K562 (cell line): ENCODE measurements at regions not wholly inside any gene's neighbourhood (a gene's known extent, or its start where the extent isn't known, plus 50 kb on each side); places are given as distances from the start of the nearest gene placed in this dataset.

Experiments
- ATAC-seq: fragments of 200-7000 bp; cut with Tn5 transposase; 3 replicates; pipeline ENCODE4 v1.9.1; 2020; ENCODE audit warnings: moderate library complexity
- BruUV-seq: library from RNA; stranded (reverse); fragments of 400-500 nt; replicated peaks from 2 replicates; lab custom pipeline; 2021; lab: Mats Ljungman, UMichigan
- CTCF ChIA-PET: fragments of 300-600 bp; formaldehyde crosslinking; extraction: SDS; loops from one replicate; lab custom pipeline; 2021; ENCODE audit warnings: low intra/inter-chr PET ratio; lab: Yijun Ruan, JAX
- POLR2A ChIA-PET: fragments of 300-600, 350-650 bp; sonication (Branson Sonifier 250); formaldehyde crosslinking; extraction: SDS; loops from one replicate; lab custom pipeline; 2021; ENCODE audit warnings: antibody characterized with exemption, inconsistent platforms; lab: Yijun Ruan, JAX
- DNase-seq, 4 experiments: peaks; one replicate each; pipeline versions ENCODE4 v3.0.0 to v3.0.0-alpha.2; 2011 to 2018; ENCODE audit warnings: low spot score in 3 of 4, mixed read lengths in 3 of 4; ENCODE audit errors: extremely low read depth in 1 of 4
- FAIRE-seq: peaks from 2 replicates; lab custom pipeline; 2011; peaks lifted over from hg19 to GRCh38; lab: Jason Lieb, UNC
- H2AFZ ChIP-seq: 2 replicates; pipeline ENCODE4 v1.6.0; 2011; ENCODE audit warnings: low read depth, low read length, control low read depth, inconsistent platforms
- H3K27ac ChIP-seq: fragments of 200-600 bp; 3 replicates; pipeline ENCODE4 v1.8.0; 2011; ENCODE audit warnings: low read depth, mild to moderate bottlenecking, control low read depth, inconsistent platforms, low read length, moderate library complexity, mixed read lengths; ENCODE audit errors: extremely low read depth
- H3K27me3 ChIP-seq, 2 experiments: fragments of 300-600 bp in 1 of 2; 2 replicates in 1 of 2; 3 replicates in 1 of 2; pipeline versions ENCODE4 v1.6.0 to v1.8.0; 2011; ENCODE audit warnings: inconsistent platforms in 2 of 2, low read length in 2 of 2, mild to moderate bottlenecking in 1 of 2, mixed read lengths in 1 of 2, moderate library complexity in 1 of 2; ENCODE audit not compliant: control insufficient read depth in 2 of 2, insufficient read depth in 2 of 2
- H3K36me3 ChIP-seq: fragments of 300-600 bp; 3 replicates; pipeline ENCODE4 v1.8.0; 2011; ENCODE audit warnings: mild to moderate bottlenecking, low read length, inconsistent platforms; ENCODE audit not compliant: control insufficient read depth, insufficient read depth
- H3K4me1 ChIP-seq, 2 experiments: fragments of 200-600 bp in 1 of 2; replicated peaks in 1 of 2; 2 replicates in 1 of 2; 3 replicates in 1 of 2; pipeline versions ENCODE4 v1.5.1 to v1.8.0; 2011; ENCODE audit warnings: inconsistent platforms in 2 of 2, low read length in 2 of 2, mild to moderate bottlenecking in 1 of 2, mixed read lengths in 1 of 2, moderate library complexity in 1 of 2; ENCODE audit not compliant: control insufficient read depth in 2 of 2, insufficient read depth in 2 of 2
- H3K4me2 ChIP-seq: 2 replicates; pipeline ENCODE4 v1.6.1; 2011; ENCODE audit warnings: low read length, control low read depth, inconsistent platforms, mixed read lengths; ENCODE audit not compliant: insufficient read depth
- H3K4me3 ChIP-seq: fragments of 200-600 bp; sonication (generic), shearing (Covaris generic); 2 replicates; pipeline ENCODE4 v1.5.1; 2016; ENCODE audit warnings: control low read depth, inconsistent platforms
- H3K79me2 ChIP-seq: fragments of 200-600 bp; 3 replicates; pipeline ENCODE4 v1.8.0; 2011; ENCODE audit warnings: low read length, inconsistent platforms; ENCODE audit not compliant: control insufficient read depth, insufficient read depth
- H3K9ac ChIP-seq, 2 experiments: 2 replicates each; pipeline versions ENCODE4 v1.6.0 to v1.6.1; 2011; ENCODE audit warnings: low read depth in 2 of 2, low read length in 2 of 2, control low read depth in 1 of 2, inconsistent platforms in 1 of 2, mild to moderate bottlenecking in 1 of 2, mixed read lengths in 1 of 2; ENCODE audit not compliant: insufficient read depth in 1 of 2
- H3K9me1 ChIP-seq: one replicate; pipeline ENCODE4 v1.6.0; 2011; ENCODE audit warnings: inconsistent platforms, mild to moderate bottlenecking, low read length, moderate library complexity; ENCODE audit not compliant: control insufficient read depth, insufficient read depth
- H3K9me3 ChIP-seq: replicated peaks from 2 replicates; pipeline ENCODE4 v1.5.1; 2011; ENCODE audit warnings: low read depth, low read length, inconsistent platforms; ENCODE audit not compliant: control insufficient read depth, insufficient read depth
- H4K20me1 ChIP-seq: replicated peaks from 2 replicates; pipeline ENCODE4 v1.6.1; 2011; ENCODE audit warnings: low read length, inconsistent platforms, mixed read lengths; ENCODE audit not compliant: control insufficient read depth, insufficient read depth
- CBX8 ChIP-seq: fragments of 200-600 bp; sonication (generic); IDR thresholded peaks from 2 replicates; pipeline ENCODE4 v1.6.1; 2012; ENCODE audit warnings: borderline replicate concordance, mixed run types, low read depth, mild to moderate bottlenecking, moderate library complexity, mixed read lengths, low read length, control low read depth, inconsistent platforms; ENCODE audit not compliant: poor library complexity, severe bottlenecking; ENCODE audit errors: extremely low read depth
- E2F4 ChIP-seq: sonication (generic); formaldehyde crosslinking; IDR thresholded peaks from 2 replicates; pipeline ENCODE4 v1.8.0; 2022; ENCODE audit warnings: mild to moderate bottlenecking, low read depth, missing genetic modification reagents
- EGR1 ChIP-seq: fragments of 450-650 bp; conservative IDR thresholded peaks from 2 replicates; pipeline ENCODE4 v1.6.1; 2017; ENCODE audit warnings: mild to moderate bottlenecking
- JUNB ChIP-seq: fragments of 450-650 bp; formaldehyde crosslinking; conservative IDR thresholded peaks from 2 replicates; pipeline ENCODE4 v1.4.0; 2020; ENCODE audit warnings: mild to moderate bottlenecking
- NCOR1 ChIP-seq: fragments of 450-650 bp; IDR thresholded peaks from 2 replicates; pipeline ENCODE4 v1.6.1; 2016; ENCODE audit warnings: mild to moderate bottlenecking, moderate library complexity
- TCF7 ChIP-seq: sonication (generic); IDR thresholded peaks from 2 replicates; pipeline ENCODE4 v1.6.1; 2016; ENCODE audit warnings: antibody characterized with exemption, borderline replicate concordance
- TEAD1 ChIP-seq, 2 experiments: fragments of 450-650 bp in 1 of 2; sonication (generic) in 1 of 2; formaldehyde crosslinking; IDR thresholded peaks; 2 replicates each; pipeline versions ENCODE4 v1.4.0 to v1.8.0; 2020 to 2022; ENCODE audit warnings: mild to moderate bottlenecking in 2 of 2, missing genetic modification reagents in 1 of 2
- TRIM25 ChIP-seq: fragments of 450-650 bp; IDR thresholded peaks from 2 replicates; pipeline ENCODE4 v1.7.0; 2016; ENCODE audit warnings: borderline replicate concordance
- TSHZ1 ChIP-seq: fragments of 250-450 bp; sonication (Bioruptor Pico); IDR thresholded peaks from 2 replicates; pipeline ENCODE4 v1.4.0; 2020; ENCODE audit warnings: mild to moderate bottlenecking, moderate library complexity
- ZFP30 ChIP-seq: fragments of 250-450 bp; sonication (Bioruptor Pico); IDR thresholded peaks from 2 replicates; pipeline ENCODE4 v1.8.0; 2022; ENCODE audit warnings: moderate library complexity, mild to moderate bottlenecking, inconsistent platforms, borderline replicate concordance
- ZSCAN32 ChIP-seq: fragments of 450-650 bp; formaldehyde crosslinking; IDR thresholded peaks from 2 replicates; pipeline ENCODE4 v1.4.0; 2020; ENCODE audit warnings: mild to moderate bottlenecking, moderate library complexity
- WGBS: fragments of 100-300 bp; shearing (Covaris generic); methylation state at CpG from one replicate; pipeline ENCODE4 v1.1.6; 2016; ENCODE audit warnings: low coverage, mixed read lengths; ENCODE audit not compliant: insufficient coverage; ENCODE audit errors: missing lambda C conversion rate; 5-methylcytosine and 5-hydroxymethylcytosine counted together
- in situ Hi-C: fragments of 300-500 bp; cut with MboI; formaldehyde crosslinking; loops from 4 replicates; pipeline ENCODE4 v1.15.0; 2018; ENCODE audit warnings: inconsistent platforms, mixed read lengths
- intact Hi-C: fragments of 100-400 bp; cut with micrococcal nuclease; formaldehyde crosslinking; loops from 2 replicates; pipeline ENCODE4 v1.14.2; 2022

- Histone ChIP-seq H3K27ac (no peak overlapping the region), H3K4me2 (no peak overlapping the region), H3K79me2 (no peaks in the 10 kb centered on the region), H3K36me3 (no peaks in the 10 kb centered on the region), H3K9me1 (no peaks in the 10 kb centered on the region), H3K4me3 (no peak overlapping the region), H3K27me3 (no peaks in the 10 kb centered on the region), H3K4me1 (no peaks in the 10 kb centered on the region), H2AFZ (no peak overlapping the region), H3K9ac (no peak overlapping the region), H4K20me1 (no peaks in the 10 kb centered on the region), H3K9me3 (no peaks in the 10 kb centered on the region)
- POLR2A ChIA-PET = no interaction called here
- WGBS = 3% methylated on average over 2 of the region's 2 CpGs
- intact Hi-C loops = no loop called here
- no peak for DNase-seq
- ATAC-seq = no peak
- TF ChIP-seq TCF7 = no peak
- no peak for TF ChIP-seq CBX8
- no peak for TF ChIP-seq ZFP30
- no peak for TF ChIP-seq TSHZ1 (CRISPR knock-in tag)
- no peak for TF ChIP-seq NCOR1
- TF ChIP-seq TEAD1 (CRISPR knock-in tag; IDR thresholded peaks at IDR 0.05) = no peak
- TF ChIP-seq ZSCAN32 (CRISPR knock-in tag) = no peak
- no peak for TF ChIP-seq TRIM25
- TF ChIP-seq JUNB (CRISPR knock-in tag) = no peak
- no peak for TF ChIP-seq EGR1
- no peak for TF ChIP-seq E2F4 (CRISPR knock-in tag)
- BruUV-seq = no TSS peak
- CTCF ChIA-PET = no interaction called here
- FAIRE-seq = no peak
- in situ Hi-C loops = no loop called here
Observed at GRCh38 chr6:22394691-22395090, 97.9 kb upstream of the PRL start.
